Upper lobe of left lung (tissue), 6 donors: ENCODE measurements at regions not wholly inside any gene's neighbourhood (a gene's known extent, or its start where the extent isn't known, plus 50 kb on each side); places are given as distances from the start of the nearest gene placed in this dataset.
A peak's percentile ranks its signal among the peaks of the same experiment; 100 is the strongest.

Experiments
- ATAC-seq, 2 donors: fragments of 200-7000 bp; cut with Tn5 transposase; one replicate each; pipeline ENCODE4 v1.9.1; 2022; ENCODE audit warnings: mild to moderate bottlenecking in 2 of 2, moderate library complexity in 2 of 2; ENCODE audit not compliant: low FRiP score in 2 of 2
- DNase-seq, 2 donors: peaks; one replicate each; pipeline ENCODE4 v3.0.0-alpha.2; 2019 to 2020
- H3K27ac ChIP-seq, 4 donors: fragments of 200-600 bp; sonication (generic); one replicate each; pipeline ENCODE4 v1.5.1; 2016 to 2019
- H3K27me3 ChIP-seq, 4 donors: fragments of 200-600 bp; sonication (generic); one replicate each; pipeline ENCODE4 v1.5.1; 2017 to 2019
- H3K36me3 ChIP-seq, 4 donors: fragments of 200-600 bp; sonication (generic); one replicate each; pipeline ENCODE4 v1.5.1; 2016 to 2019
- H3K4me1 ChIP-seq, 4 donors: fragments of 200-600 bp; sonication (generic); one replicate each; pipeline ENCODE4 v1.5.1; 2018 to 2019
- H3K4me3 ChIP-seq, 4 donors: fragments of 200-600 bp; sonication (generic); one replicate each; pipeline ENCODE4 v1.5.1; 2017 to 2019; ENCODE audit warnings: mild to moderate bottlenecking in 2 of 4, moderate library complexity in 1 of 4
- H3K9me3 ChIP-seq, 4 donors: fragments of 200-600 bp; sonication (generic); one replicate each; pipeline ENCODE4 v1.5.1; 2018 to 2019
- CTCF ChIP-seq, 6 experiments: fragments of 450-650 bp in 4 of 6; fragments of 200-600 bp in 2 of 6; sonication (generic) in 2 of 6; IDR thresholded peaks; one replicate each; pipeline ENCODE4 v1.5.1; 2016 to 2019; ENCODE audit warnings: antibody characterized with exemption in 6 of 6
- EP300 ChIP-seq, 4 donors: sonication (generic); formaldehyde crosslinking; IDR thresholded peaks; one replicate each; pipeline ENCODE4 v1.5.1; 2017; ENCODE audit warnings: antibody characterized with exemption in 4 of 4, control low read depth in 2 of 4
- POLR2A ChIP-seq, 4 donors: fragments of 450-650 bp; IDR thresholded peaks; one replicate each; pipeline ENCODE4 v1.5.1; 2016 to 2017; ENCODE audit warnings: antibody characterized with exemption in 4 of 4, mild to moderate bottlenecking in 2 of 4
- POLR2AphosphoS5 ChIP-seq, 2 donors: sonication (generic); formaldehyde crosslinking; IDR thresholded peaks; one replicate each; pipeline ENCODE4 v1.5.1; 2017; ENCODE audit warnings: antibody characterized with exemption in 2 of 2
- WGBS, 2 donors: methylation state at CpG; one replicate each; pipeline ENCODE4 v1.1.5; 2017 to 2018; 5-methylcytosine and 5-hydroxymethylcytosine counted together
- donor health status: DM: no; HTN: no; CAD: no; lungs with moderate emphysema.
- donor health status: DM: no; HTN: yes; CAD: no; lungs with severe emphysema.

- Histone ChIP-seq H3K27me3 (no peaks in the 10 kb centered on the region), H3K9me3 (no peaks in the 10 kb centered on the region), H3K4me3 (no peak overlapping the region), H3K4me1 (no peaks in the 10 kb centered on the region), H3K27ac (no peak overlapping the region), H3K36me3 (no peaks in the 10 kb centered on the region)
- WGBS, 2 donors = 89 to 92% methylated on average over 3 of the region's 3 CpGs
- DNase-seq (no peak), ATAC-seq (no peak)
- TF ChIP-seq CTCF (IDR thresholded peaks at IDR 0.05) = no peak
- TF ChIP-seq EP300 (IDR thresholded peaks at IDR 0.05) = no peak
- TF ChIP-seq POLR2AphosphoS5 (IDR thresholded peaks at IDR 0.05) = no peak
- no peak for TF ChIP-seq POLR2A (IDR thresholded peaks at IDR 0.05)
Measured at GRCh38 chr10:4581929-4582328, 244.1 kb upstream of the AKR1E2 start.

- no peaks in the 10 kb centered on the region for H3K4me1 ChIP-seq
- ATAC-seq (no peak), DNase-seq (no peak)
- H3K27ac ChIP-seq = no peak overlapping the region
- no peaks in the 10 kb centered on the region for H3K36me3 ChIP-seq
- H3K9me3 ChIP-seq = no peaks in the 10 kb centered on the region
- H3K4me3 ChIP-seq = no peak overlapping the region
- WGBS, 2 donors = 74 to 93% methylated on average over 3 of the region's 3 CpGs
- no peaks in the 10 kb centered on the region for H3K27me3 ChIP-seq
- no peak for TF ChIP-seq POLR2AphosphoS5 (IDR thresholded peaks at IDR 0.05)
- no peak for TF ChIP-seq POLR2A (IDR thresholded peaks at IDR 0.05)
- no peak for TF ChIP-seq EP300 (IDR thresholded peaks at IDR 0.05)
- TF ChIP-seq CTCF (IDR thresholded peaks at IDR 0.05) = no peak
Measured at GRCh38 chr10:4579844-4580243, 246.2 kb upstream of the AKR1E2 start.

- Histone ChIP-seq H3K27ac (no peak overlapping the region), H3K9me3 (no peaks in the 10 kb centered on the region), H3K27me3 (no peaks in the 10 kb centered on the region), H3K4me3 (no peak overlapping the region), H3K4me1 (no peaks in the 10 kb centered on the region), H3K36me3 (no peaks in the 10 kb centered on the region)
- ATAC-seq (no peak), DNase-seq (no peak)
- TF ChIP-seq EP300 (IDR thresholded peaks at IDR 0.05) = no peak
- no peak for TF ChIP-seq POLR2AphosphoS5 (IDR thresholded peaks at IDR 0.05)
- no peak for TF ChIP-seq CTCF (IDR thresholded peaks at IDR 0.05)
- TF ChIP-seq POLR2A (IDR thresholded peaks at IDR 0.05) = no peak
- WGBS, 2 donors = 86 to 89% methylated on average over 3 of the region's 3 CpGs
Measured at GRCh38 chr10:4576206-4576605, 249.8 kb upstream of the AKR1E2 start.

GRCh38 chr10:4569151-4569550 is 256.9 kb upstream of the AKR1E2 start:
- Histone ChIP-seq H3K9me3 (no peaks in the 10 kb centered on the region), H3K36me3 (no peaks in the 10 kb centered on the region), H3K4me3 (no peak overlapping the region), H3K4me1 (no peaks in the 10 kb centered on the region), H3K27ac (no peak overlapping the region), H3K27me3 (no peaks in the 10 kb centered on the region)
- ATAC-seq (peak in 1 of 2 donors; percentile 68), DNase-seq (no peak)
- 50 to 61% methylated on average over 3 of the region's 3 CpGs for WGBS, 2 donors
- no peak for TF ChIP-seq EP300 (IDR thresholded peaks at IDR 0.05)
- no peak for TF ChIP-seq CTCF (IDR thresholded peaks at IDR 0.05)
- no peak for TF ChIP-seq POLR2AphosphoS5 (IDR thresholded peaks at IDR 0.05)
- TF ChIP-seq POLR2A (IDR thresholded peaks at IDR 0.05) = no peak

- DNase-seq (no peak), ATAC-seq (peak in 1 of 2 donors; percentile 19)
- Histone ChIP-seq H3K4me1 (no peaks in the 10 kb centered on the region), H3K27ac (no peak overlapping the region), H3K27me3 (no peaks in the 10 kb centered on the region), H3K9me3 (no peaks in the 10 kb centered on the region), H3K36me3 (no peaks in the 10 kb centered on the region), H3K4me3 (no peak overlapping the region)
- TF ChIP-seq POLR2A (IDR thresholded peaks at IDR 0.05) = no peak
- TF ChIP-seq CTCF (IDR thresholded peaks at IDR 0.05) = no peak
- no peak for TF ChIP-seq EP300 (IDR thresholded peaks at IDR 0.05)
- WGBS, 2 donors = 85 to 87% methylated on average over 4 of the region's 4 CpGs
Measured at GRCh38 chr10:4568731-4569130, 257.3 kb upstream of the AKR1E2 start.
